ENCODE measurements at regions not wholly inside any gene's neighbourhood (a gene's known extent, or its start where the extent isn't known, plus 50 kb on each side); places are given as distances from the start of the nearest gene placed in this dataset.

GRCh38 chr7:25436413-25436812, 208.1 kb upstream of the NPVF start:
- TF ChIP-seq CTCF (IDR thresholded peaks at IDR 0.05) (no peak), POLR2A (IDR thresholded peaks at IDR 0.05) (no peak)
- 96 to 98% methylated on average over 3 of the region's 3 CpGs for WGBS, 2 donors
- intact Hi-C loops (cut with DNase I; ENCODE audit: low total_unique reads), result no loop called here
- H3K4me3 ChIP-seq (ENCODE audit: low read depth, poor library complexity, severe bottlenecking), result no peak overlapping the region
- no peak for DNase-seq (ENCODE audit: low spot score in 2 of 2)

GRCh38 chr7:25437308-25437707, 209.0 kb upstream of the NPVF start:
- no peak for TF ChIP-seq POLR2A (IDR thresholded peaks at IDR 0.05)
- no peak for TF ChIP-seq CTCF (IDR thresholded peaks at IDR 0.05)
- no peak overlapping the region for H3K4me3 ChIP-seq (ENCODE audit: low read depth, poor library complexity, severe bottlenecking)
- no peak for DNase-seq (ENCODE audit: low spot score in 2 of 2)
- intact Hi-C loops (cut with DNase I; ENCODE audit: low total_unique reads), result no loop called here

GRCh38 chr7:25444991-25445390, 216.7 kb upstream of the NPVF start:
- no peak for DNase-seq (ENCODE audit: low spot score in 2 of 2)
- no peak overlapping the region for H3K4me3 ChIP-seq (ENCODE audit: low read depth, poor library complexity, severe bottlenecking)
- intact Hi-C loops (cut with DNase I; ENCODE audit: low total_unique reads), result no loop called here
- 48 to 53% methylated on average over 1 of the region's 1 CpG for WGBS, 2 donors
- TF ChIP-seq POLR2A (IDR thresholded peaks at IDR 0.05) (no peak), CTCF (IDR thresholded peaks at IDR 0.05) (no peak)

GRCh38 chr7:25448301-25448700, 220.0 kb upstream of the NPVF start:
- 96 to 99% methylated on average over 2 of the region's 2 CpGs for WGBS, 2 donors
- TF ChIP-seq POLR2A (IDR thresholded peaks at IDR 0.05) (no peak), CTCF (IDR thresholded peaks at IDR 0.05) (no peak)
- intact Hi-C loops (cut with DNase I; ENCODE audit: low total_unique reads), result no loop called here
- no peak for DNase-seq (ENCODE audit: low spot score in 2 of 2)
- no peak overlapping the region for H3K4me3 ChIP-seq (ENCODE audit: low read depth, poor library complexity, severe bottlenecking)

GRCh38 chr7:25454020-25454419, 225.7 kb upstream of the NPVF start:
- 57 to 60% methylated on average over 4 of the region's 4 CpGs for WGBS, 2 donors
- intact Hi-C loops (cut with DNase I; ENCODE audit: low total_unique reads), result no loop called here
- TF ChIP-seq CTCF (IDR thresholded peaks at IDR 0.05) (no peak), POLR2A (IDR thresholded peaks at IDR 0.05) (no peak)
- no peak overlapping the region for H3K4me3 ChIP-seq (ENCODE audit: low read depth, poor library complexity, severe bottlenecking)
- DNase-seq (ENCODE audit: low spot score in 2 of 2), result no peak

- DNase-seq (ENCODE audit: low spot score in 2 of 2), result no peak
- TF ChIP-seq POLR2A (IDR thresholded peaks at IDR 0.05), result no peak
- 40 to 59% methylated on average over 9 of the region's 9 CpGs for WGBS, 2 donors
- no peak overlapping the region for H3K4me3 ChIP-seq (ENCODE audit: low read depth, poor library complexity, severe bottlenecking)
- intact Hi-C loops (cut with DNase I; ENCODE audit: low total_unique reads), result no loop called here
Measured at GRCh38 chr7:25454562-25455041, 226.3 kb upstream of the NPVF start.
